ENCODE measurements at regions not wholly inside any gene's neighbourhood (a gene's known extent, or its start where the extent isn't known, plus 50 kb on each side); places are given as distances from the start of the nearest gene placed in this dataset.
A peak's percentile ranks its signal among the peaks of the same experiment; 100 is the strongest.
"Not testable (repeated sequence)": the region's sequence is repeated elsewhere in the genome, so short reads cannot be mapped to it uniquely, and the experiment has no call there.

GRCh38 chr20:29119141-29119540, 2138.3 kb upstream of the DEFB115 start:
- no peak overlapping the region for H3K27ac ChIP-seq
- WGBS, 2 donors (ENCODE audit: low coverage in 1 of 2) = 57 to 58% methylated on average over 3 to 5 of the region's 7 CpGs
- H3K4me1 ChIP-seq = no peaks in the 10 kb centered on the region
- H3K4me3 ChIP-seq = no peak overlapping the region
- no peak for ATAC-seq
- H3K27me3 ChIP-seq = no peaks in the 10 kb centered on the region
- peaks cover 0 to 18% of the 10 kb centered on the region in 2 donors for H3K36me3 ChIP-seq
- TF ChIP-seq EP300 (IDR thresholded peaks at IDR 0.05) (no peak), POLR2A (IDR thresholded peaks at IDR 0.05) (no peak), CTCF (IDR thresholded peaks at IDR 0.05) (no peak), POLR2AphosphoS5 (IDR thresholded peaks at IDR 0.05) (no peak)
- no peaks in the 10 kb centered on the region for H3K9me3 ChIP-seq

- H3K27ac ChIP-seq, ATAC-seq, H3K4me3 ChIP-seq, H3K27me3 ChIP-seq, H3K9me3 ChIP-seq, H3K4me1 ChIP-seq: not testable (repeated sequence)
- WGBS, 2 donors (ENCODE audit: low coverage in 1 of 2) = 53 to 56% methylated on average over 1 of the region's 1 CpG
- H3K36me3 ChIP-seq = peaks cover 0 to 18% of the 10 kb centered on the region in 2 donors
Measured at GRCh38 chr20:29119684-29120083, 2137.8 kb upstream of the DEFB115 start.

GRCh38 chr20:29120088-29120487, 2137.4 kb upstream of the DEFB115 start:
- not testable (repeated sequence) for H3K4me3 ChIP-seq
- ATAC-seq = peak; percentile 19
- H3K36me3 ChIP-seq = peaks cover 0 to 18% of the 10 kb centered on the region in 2 donors

GRCh38 chr20:29120575-29120974, 2136.9 kb upstream of the DEFB115 start:
- not testable (repeated sequence) for H3K27me3 ChIP-seq, H3K27ac ChIP-seq, H3K4me3 ChIP-seq, H3K9me3 ChIP-seq, H3K4me1 ChIP-seq
- ATAC-seq = peak; percentile 59
- WGBS, 2 donors (ENCODE audit: low coverage in 1 of 2) = 4 to 10% methylated on average over 2 of the region's 2 CpGs
- H3K36me3 ChIP-seq = peaks cover 0 to 18% of the 10 kb centered on the region in 2 donors

More at GRCh38 chr20:29120088-29120487, 2137.4 kb upstream of the DEFB115 start:
- H3K9me3 ChIP-seq, H3K27me3 ChIP-seq, H3K27ac ChIP-seq, H3K4me1 ChIP-seq: not testable (repeated sequence)
- 38 to 39% methylated on average over 8 of the region's 8 CpGs for WGBS, 2 donors (ENCODE audit: low coverage in 1 of 2)

- 44 to 46% methylated on average over 3 of the region's 3 CpGs for WGBS, 2 donors (ENCODE audit: low coverage in 1 of 2)
Measured at GRCh38 chr20:29122784-29123183, 2134.7 kb upstream of the DEFB115 start.

GRCh38 chr20:29123861-29124260, 2133.6 kb upstream of the DEFB115 start:
- Histone ChIP-seq H3K9me3 (no peaks in the 10 kb centered on the region), H3K27ac (no peak overlapping the region), H3K36me3 (peaks cover 0 to 10% of the 10 kb centered on the region in 2 donors), H3K4me3 (no peak overlapping the region), H3K27me3 (no peaks in the 10 kb centered on the region), H3K4me1 (no peaks in the 10 kb centered on the region)
- WGBS, 2 donors (ENCODE audit: low coverage in 1 of 2) = 33 to 53% methylated on average over 1 of the region's 1 CpG
- TF ChIP-seq EP300 (IDR thresholded peaks at IDR 0.05) (no peak), CTCF (IDR thresholded peaks at IDR 0.05) (no peak), POLR2A (IDR thresholded peaks at IDR 0.05) (no peak), POLR2AphosphoS5 (IDR thresholded peaks at IDR 0.05) (no peak)
- ATAC-seq = peak; percentile 36

More at GRCh38 chr20:29122784-29123183, 2134.7 kb upstream of the DEFB115 start:
- not testable (repeated sequence) for H3K27ac ChIP-seq, H3K9me3 ChIP-seq, H3K4me3 ChIP-seq, H3K27me3 ChIP-seq, H3K4me1 ChIP-seq
- ATAC-seq = peak; percentile 48
- H3K36me3 ChIP-seq = peaks cover 0 to 18% of the 10 kb centered on the region in 2 donors

All from gastroesophageal sphincter (tissue), 4 donors.